Limb (tissue), 2 donors: ENCODE measurements at regions not wholly inside any gene's neighbourhood (a gene's known extent, or its start where the extent isn't known, plus 50 kb on each side); places are given as distances from the start of the nearest gene placed in this dataset.

Source experiments
- DNase-seq, 2 donors: peaks; one replicate each; pipeline ENCODE4 v3.0.0-alpha.2; 2016; ENCODE audit errors: extremely low spot score in 2 of 2

- no peak for DNase-seq
Measured at GRCh38 chr14:55930016-55930784, 188.0 kb upstream of the PELI2 start.

- no peak for DNase-seq
Measured at GRCh38 chr14:55936691-55937090, 181.5 kb upstream of the PELI2 start.

- peak; percentile 35 to 51 for DNase-seq
Measured at GRCh38 chr14:55938249-55938791, 179.9 kb upstream of the PELI2 start.

GRCh38 chr14:55942076-55942654 lies 176.0 kb upstream of the PELI2 start:
- DNase-seq: no peak

GRCh38 chr14:55942826-55943225 lies 175.4 kb upstream of the PELI2 start:
- no peak for DNase-seq

- DNase-seq: no peak
Measured at GRCh38 chr14:55944757-55945156, 173.5 kb upstream of the PELI2 start.

GRCh38 chr14:55946231-55946630 lies 172.0 kb upstream of the PELI2 start:
- DNase-seq: no peak

GRCh38 chr14:55948399-55948798 lies 169.8 kb upstream of the PELI2 start:
- DNase-seq: no peak

GRCh38 chr14:55949708-55950107 lies 168.5 kb upstream of the PELI2 start:
- DNase-seq: no peak

GRCh38 chr14:55950135-55950534 lies 168.1 kb upstream of the PELI2 start:
- no peak for DNase-seq

GRCh38 chr14:55951341-55952206 lies 166.6 kb upstream of the PELI2 start:
- no peak for DNase-seq

- no peak for DNase-seq
Measured at GRCh38 chr14:55954108-55954507, 164.1 kb upstream of the PELI2 start.

GRCh38 chr14:55955175-55955574 lies 163.0 kb upstream of the PELI2 start:
- DNase-seq: no peak

- no peak for DNase-seq
Measured at GRCh38 chr14:55957950-55958349, 160.3 kb upstream of the PELI2 start.

GRCh38 chr14:55963295-55963694 lies 154.9 kb upstream of the PELI2 start:
- DNase-seq: no peak

- no peak for DNase-seq
Measured at GRCh38 chr14:55964091-55964490, 154.1 kb upstream of the PELI2 start.

- DNase-seq: no peak
Measured at GRCh38 chr14:55964821-55965220, 153.4 kb upstream of the PELI2 start.

- no peak for DNase-seq
Measured at GRCh38 chr14:55965851-55966250, 152.4 kb upstream of the PELI2 start.

- DNase-seq: no peak
Measured at GRCh38 chr14:55968741-55969140, 149.5 kb upstream of the PELI2 start.

GRCh38 chr14:55973285-55973800 lies 144.9 kb upstream of the PELI2 start:
- DNase-seq: no peak

- DNase-seq: no peak
Measured at GRCh38 chr14:55973911-55974630, 144.1 kb upstream of the PELI2 start.
